DMS153 (cell line): ENCODE measurements at regions not wholly inside any gene's neighbourhood (a gene's known extent, or its start where the extent isn't known, plus 50 kb on each side); places are given as distances from the start of the nearest gene placed in this dataset.
"Not testable (repeated sequence)": the region's sequence is repeated elsewhere in the genome, so short reads cannot be mapped to it uniquely, and the experiment has no call there.

Experiments
- DNase-seq: peaks from one replicate; lab custom pipeline; 2025; lab: John Stamatoyannopoulos, UW

DNA sequence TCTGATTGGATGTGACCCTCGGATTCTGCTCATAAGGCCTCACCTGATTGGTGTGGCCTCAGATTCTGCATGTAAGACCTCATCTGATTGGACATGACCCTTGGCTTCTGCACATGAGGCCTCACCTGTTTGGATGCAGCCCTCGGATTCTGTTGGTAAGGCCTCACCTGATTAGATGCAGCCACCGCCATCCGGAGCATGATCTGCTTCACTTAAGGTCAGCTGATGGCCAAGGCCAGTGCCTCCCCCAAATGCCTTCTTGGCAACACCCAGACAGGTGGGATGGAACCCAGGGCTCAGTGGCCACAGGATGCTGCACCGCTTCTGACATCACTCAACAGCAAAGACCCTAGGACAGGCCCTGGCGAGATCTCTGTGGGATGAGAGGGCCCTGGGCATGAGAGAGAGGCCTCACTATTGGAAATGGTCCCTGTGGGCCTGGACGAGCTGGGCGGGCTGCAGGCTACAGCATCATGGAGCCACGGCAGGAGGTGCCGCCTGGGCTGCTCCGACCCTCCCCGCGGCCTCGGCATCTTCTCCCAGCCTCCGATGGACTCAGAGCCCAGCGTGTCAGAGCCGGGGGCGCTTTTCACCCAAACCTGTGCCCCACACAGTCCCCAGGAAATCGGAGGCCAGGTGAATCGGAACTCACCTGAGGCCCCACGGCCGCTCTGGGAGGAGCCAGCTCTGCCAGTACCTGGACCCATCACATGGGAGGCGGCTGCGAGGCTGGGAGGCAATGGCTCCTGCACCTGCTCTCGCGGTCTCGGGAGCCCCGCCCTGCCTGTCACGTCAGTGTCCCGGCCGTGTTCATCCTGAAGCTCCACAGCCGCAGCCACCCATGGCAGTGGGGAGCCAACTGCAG, 60.9 kb upstream of the ZNF469 start:
- no peak for DNase-seq

DNA sequence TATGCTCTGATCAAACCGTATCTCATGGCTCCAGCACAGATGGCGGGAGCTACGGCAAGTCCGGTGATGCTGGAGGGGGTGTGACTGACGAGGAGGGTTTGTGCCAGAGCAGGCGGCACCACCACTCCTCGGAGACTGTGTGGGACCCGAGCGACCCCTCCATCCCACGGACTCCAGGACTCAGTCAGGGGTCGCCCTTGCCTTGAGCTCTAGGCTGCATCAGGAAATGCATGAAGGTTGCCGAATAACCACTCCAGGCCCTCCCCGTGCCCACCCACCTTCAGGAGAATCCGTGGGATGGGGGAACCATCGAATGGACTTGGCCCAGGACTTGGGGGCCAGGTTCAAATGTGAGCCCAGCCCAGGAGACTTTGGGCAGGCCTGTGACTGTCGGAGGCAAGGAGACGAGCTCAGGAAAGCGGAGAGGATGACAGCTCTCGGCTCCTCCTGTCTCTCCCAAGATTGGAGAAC, 60.2 kb upstream of the ZNF469 start:
- no peak for DNase-seq

DNA sequence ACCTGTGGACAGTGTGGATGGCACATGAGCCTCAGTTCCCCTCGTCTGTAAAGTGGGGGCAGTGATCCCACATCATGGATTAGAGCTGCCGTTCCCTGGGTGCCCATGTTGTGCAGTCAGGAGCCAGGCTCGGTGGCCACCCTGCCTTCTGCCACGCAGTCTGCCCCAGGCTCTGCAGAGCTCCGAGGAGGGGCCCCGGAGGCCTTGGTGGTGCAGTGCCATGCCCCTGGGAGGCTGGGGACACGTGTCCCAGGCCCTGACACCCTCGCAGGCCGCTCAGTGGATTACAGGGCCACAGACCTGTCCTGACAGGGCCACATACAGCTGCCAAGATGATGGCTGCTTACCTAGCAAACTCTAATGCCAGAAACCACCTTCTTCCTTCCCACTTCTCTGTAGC, 59.7 kb upstream of the ZNF469 start:
- DNase-seq, result no peak

DNA sequence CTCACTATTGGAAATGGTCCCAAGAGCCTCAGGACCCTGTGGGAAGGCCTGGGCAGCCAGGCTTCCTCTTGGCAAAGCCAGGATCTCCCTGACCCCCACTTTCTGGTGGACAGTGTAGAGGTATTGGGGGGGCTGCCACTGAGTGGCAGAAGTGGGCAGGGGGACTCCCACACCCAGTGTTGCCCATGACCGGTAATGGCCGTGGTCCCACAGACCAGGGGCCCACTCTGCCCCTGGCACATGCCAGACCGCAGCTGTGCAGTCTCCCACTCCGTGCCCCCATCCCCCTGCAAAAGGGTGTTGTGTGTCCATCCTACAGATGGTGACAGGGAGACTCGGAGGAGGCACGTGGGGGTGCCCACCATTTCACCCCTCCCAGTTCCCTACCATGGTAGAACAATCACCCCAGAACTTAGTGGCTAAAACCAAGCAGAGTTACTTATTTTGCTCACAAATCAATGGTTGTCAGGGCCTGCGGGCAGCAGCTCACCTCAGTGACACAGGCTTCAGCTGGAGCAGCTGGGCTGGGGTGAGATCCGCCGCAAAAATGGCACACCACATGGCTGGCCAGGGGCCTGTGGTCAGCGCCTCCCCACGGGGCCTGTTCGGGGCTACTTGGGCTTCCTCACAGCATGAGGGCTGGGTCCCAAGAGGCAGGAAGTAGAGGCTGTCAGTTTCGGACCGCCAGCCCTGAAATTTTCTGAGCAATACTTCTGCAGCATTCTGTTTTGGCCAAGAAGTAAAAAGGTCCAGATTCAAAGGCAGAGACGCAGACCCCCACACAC, 59.0 kb upstream of the ZNF469 start:
- no peak for DNase-seq

DNA sequence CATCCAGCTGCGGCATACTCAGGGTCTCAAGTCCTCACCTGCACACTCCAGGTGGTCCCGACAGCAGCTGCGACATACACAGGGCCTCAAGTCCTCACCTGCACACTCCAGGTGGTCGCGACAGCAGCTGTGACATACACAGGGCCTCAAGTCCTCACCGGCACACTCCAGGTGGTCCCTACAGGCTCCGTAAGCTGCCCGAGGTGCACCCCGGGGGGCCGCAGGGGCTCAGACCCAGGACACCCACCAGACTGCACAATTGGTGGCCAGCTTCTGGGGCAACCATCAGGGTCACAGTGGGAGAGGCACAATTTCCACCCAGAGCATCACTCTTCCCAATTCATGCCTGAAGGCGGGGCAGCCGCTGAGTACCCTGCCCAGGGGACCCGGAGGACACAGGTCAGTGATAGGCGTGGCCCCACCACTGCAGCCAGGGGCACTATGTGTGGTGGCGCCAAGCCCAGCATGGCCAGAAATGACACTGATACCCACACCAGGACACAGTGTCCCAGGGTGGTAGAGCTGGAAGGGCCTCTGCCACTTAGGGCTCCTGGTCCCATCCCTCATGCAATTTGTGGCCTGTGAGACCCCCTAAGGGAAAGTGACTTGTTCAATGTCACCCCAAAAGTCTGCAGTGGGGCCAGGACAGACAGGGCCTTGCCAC, 57.5 kb upstream of the ZNF469 start:
- no peak for DNase-seq

DNA sequence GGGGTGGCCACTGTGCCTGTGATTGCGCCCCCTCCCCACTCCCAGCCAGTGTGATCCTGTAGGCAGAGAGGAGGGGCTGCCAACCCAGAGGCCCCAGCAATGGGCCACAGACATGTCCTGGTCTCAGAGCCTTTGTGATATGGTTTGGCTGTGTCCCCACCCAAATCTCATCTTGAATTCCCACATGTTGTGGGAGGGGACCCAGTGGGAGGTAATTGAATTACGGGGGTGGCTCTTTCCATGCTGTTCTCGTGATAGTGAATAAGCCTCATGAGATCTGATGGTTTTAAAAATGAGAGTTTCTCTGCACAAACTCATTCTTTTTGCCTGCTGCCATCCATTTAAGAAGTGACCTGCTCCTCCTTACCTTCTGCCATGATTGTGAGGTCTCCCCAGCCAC, 56.8 kb upstream of the ZNF469 start:
- no peak for DNase-seq

DNA sequence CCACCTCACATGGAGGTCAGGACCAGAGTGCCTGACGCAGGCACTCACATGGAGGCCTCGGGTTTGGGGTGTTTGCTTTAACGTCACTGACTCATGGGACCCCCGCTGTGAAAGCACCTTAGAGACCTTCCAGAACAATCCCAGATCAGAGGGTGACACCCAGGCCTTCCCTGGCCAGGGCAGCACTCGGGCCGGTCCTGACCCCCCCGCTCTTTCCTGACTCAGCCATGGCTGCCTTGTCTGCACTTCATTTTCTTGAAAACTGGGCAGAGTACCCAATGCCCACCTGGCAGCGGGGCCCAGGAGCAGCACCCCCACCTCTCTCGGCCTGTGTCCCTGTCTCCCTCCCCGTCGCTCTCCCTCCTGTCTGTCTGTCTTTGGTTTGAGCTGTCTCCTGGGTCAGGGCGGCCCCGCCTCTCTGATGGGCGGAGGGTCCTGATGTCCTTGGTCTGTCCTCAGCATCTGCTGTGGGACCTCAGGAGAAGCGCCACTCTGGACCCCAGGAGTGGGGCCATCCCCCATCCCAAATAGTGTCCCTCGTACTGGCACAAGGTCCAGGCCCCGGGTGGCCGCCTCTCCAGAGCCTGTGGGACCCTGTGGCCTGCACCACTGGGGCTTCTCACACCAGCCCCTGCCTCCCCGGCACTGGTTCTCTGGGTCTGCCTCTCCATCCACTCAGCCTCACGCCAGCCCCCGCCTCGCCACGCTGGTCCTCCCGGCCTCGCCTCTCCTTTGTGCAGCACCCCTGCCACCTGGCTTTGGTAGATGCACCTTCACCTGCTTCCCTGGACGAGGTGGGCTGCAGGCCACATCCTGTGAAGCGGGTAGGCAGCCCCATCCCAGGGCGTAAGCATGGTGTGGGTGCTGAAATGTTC, 55.9 kb upstream of the ZNF469 start:
- no peak for DNase-seq

DNA sequence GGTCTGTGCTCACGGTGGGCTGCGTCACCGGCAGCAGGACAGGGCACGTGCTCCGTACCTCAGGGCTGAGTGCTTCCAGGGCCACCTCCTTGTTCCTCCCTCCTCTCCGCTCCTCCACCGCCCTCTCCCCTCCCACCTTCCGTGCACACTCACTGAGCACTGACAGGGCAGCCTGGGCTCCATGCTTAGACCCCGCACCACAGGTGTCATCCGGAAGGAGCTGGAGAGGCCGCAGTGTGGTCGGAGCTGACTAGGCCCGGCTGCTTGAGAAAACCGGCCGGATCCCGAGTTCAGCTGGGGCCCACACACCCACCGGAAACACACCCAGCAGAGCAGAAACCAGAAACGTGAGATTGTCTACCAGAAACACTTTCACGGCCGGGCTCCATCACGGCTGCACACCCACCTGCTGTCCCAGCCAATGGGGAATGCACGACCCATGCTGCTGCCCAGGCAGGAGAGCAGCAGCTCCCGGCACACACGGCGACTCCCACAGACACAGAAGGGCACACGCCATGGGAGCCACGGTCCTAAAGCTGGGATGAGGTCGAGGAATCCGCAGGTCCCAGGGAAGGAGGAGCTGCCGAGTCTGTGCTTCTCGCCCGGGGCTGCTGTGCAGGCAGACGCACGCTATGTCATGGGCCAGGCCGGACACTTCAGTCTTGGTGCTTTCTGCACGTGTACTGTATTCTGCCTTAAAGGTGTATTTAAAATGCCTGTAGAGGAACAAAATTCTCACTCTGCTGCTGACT, 55.0 kb upstream of the ZNF469 start:
- no peak for DNase-seq

DNA sequence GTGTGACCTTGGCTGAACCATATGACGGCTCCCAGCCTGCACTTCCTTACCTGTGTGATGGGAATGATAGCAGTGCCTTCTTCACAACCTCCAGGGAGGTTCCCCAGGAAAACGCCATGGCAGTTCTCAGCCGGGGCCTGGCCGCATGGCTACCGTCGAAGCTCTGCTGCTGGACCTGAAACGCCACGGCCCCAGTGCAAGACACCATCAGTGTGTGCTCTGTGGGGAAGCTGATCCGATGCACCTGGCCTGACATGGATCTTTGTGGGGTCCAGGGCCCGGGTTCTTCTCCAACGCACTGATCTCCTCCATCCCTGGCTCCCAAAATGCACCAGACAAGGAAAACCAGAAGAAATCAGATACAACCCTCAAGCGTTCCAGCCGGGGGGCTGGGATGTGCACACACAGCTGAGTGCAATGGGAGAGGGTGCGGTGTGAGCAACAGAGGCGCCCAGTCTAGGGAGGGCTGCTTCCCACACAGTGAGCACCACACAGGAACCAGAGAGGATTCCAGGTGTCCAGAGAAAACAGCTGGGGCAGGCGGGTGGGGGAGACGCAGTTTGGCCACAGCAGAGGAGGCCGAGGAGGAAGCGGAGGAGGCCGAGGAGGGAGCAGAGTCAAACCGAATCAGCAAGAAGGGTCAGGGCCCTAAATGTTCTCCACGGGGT, 54.3 kb upstream of the ZNF469 start:
- no peak for DNase-seq

DNA sequence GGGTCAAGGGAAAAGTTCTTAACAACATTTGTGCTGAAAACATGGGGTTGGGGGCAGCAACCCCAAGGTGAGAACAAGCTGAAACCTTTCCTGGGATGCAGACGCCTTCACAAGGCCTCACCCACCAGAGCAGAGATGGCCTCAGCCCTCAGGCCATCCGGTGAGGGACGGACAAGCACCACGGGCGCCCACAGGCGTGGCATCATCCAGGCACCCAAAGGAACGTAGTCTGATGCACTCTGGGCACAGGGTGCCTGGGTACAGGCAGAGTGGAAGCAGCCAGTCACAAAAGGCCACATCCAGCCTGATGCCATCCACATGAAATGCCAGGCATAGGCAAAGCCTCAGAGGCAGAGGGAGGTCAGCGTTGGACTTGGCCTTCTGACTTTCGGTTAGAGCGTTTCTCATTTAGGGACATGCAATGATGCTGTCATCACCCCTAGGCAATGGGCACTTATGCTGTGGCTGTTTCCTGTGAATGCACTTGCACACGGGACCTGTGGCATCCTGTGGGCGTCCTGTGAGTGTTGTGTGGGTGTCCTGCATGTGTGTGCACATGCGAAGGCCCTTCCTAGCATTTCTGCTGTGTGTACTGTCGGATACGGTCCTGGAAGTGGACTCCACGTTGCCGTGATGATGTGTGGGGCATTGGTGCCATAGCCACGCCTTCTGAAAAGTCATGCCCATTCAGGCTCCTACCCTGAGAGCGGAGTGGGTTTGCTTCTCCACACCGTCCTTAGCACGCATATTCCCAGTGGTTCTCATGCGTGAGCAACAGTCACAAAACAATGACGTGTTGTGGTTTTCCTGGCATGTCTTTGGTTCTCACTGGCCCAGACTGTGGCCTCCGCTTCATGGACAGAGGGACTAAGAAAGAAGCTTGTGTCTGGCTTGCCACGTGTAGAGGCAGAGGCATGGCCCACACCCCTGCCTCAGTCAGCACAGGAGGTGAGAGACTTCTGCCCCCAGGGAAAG, 52.7 kb upstream of the ZNF469 start:
- no peak for DNase-seq

DNA sequence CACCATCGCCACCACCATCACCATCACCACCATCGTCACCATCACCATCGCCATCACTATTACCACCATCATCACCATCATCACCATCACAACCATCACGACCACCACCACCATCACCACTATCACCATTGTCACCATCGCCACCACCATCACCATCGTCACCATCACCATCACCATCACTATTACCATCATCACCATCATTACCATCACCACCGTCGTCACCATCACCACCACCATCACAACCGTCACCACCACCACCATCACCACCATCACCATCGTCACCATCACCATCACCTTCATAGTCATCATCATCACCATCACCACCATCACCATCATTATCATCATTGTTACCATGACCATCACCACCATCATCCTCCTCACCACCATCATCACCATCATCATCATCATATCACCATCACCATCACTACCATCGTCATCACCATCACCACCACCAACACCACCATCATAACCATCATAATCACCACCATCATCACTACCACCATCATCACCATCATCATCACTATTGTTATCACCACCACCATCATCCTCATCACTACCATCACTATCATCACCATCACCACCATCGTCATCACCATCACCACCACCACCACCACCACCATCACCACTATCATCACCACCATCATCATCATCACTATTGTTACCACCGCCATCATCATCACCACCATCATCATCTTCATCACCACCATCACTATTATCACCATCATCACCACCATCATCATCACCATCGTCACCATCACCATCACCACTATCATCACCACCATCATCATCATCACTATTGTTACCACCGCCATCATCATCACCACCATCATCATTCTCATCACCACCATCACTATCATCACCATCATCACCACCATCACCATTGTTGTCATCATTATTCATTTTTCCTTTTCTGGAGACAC, 51.5 kb upstream of the ZNF469 start:
- no peak for DNase-seq

DNA sequence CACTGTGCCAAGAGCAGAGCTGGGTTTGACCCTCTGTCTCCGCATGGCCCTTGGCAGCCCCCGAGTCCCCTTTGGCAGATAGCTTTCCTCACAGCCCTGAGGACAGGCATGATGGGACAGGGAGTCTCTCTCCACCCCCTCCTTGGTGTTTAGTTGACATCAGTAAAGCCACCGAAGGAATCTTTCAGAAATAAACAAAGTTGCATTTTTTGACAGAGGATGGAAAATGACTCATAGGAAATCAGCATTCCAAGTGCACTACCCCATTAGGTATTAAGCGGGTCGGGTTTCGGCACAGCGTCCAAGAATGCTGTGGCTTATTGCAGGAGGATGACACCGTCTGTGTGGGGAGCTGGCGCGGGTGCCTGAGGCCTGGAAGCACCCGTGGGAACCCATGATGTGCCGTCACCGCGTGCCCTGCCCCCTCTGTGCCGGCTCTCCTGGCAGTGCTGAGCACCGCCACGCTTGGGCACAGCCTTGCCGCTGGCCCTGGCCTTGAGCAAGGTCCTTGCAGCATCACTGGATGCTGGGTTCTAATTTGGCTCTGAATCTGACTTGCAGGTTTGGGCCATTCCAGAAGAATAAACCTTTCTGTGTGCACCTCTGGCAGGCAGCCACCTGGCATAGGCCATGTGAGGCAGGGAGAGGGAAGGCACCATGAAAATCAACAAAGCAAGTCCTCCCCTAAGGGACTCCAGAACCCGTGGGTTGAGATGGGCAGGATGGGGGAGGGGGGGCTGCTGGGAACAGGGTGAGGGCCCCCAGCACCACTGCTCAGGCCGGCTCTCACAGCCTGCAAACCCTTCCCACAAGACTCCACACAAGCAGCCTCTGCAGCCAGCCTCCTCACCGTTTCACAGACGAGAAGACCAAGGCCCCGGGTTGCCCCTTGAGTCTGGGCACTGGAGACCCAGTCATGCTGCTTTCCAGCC, 50.5 kb upstream of the ZNF469 start:
- no peak for DNase-seq

DNA sequence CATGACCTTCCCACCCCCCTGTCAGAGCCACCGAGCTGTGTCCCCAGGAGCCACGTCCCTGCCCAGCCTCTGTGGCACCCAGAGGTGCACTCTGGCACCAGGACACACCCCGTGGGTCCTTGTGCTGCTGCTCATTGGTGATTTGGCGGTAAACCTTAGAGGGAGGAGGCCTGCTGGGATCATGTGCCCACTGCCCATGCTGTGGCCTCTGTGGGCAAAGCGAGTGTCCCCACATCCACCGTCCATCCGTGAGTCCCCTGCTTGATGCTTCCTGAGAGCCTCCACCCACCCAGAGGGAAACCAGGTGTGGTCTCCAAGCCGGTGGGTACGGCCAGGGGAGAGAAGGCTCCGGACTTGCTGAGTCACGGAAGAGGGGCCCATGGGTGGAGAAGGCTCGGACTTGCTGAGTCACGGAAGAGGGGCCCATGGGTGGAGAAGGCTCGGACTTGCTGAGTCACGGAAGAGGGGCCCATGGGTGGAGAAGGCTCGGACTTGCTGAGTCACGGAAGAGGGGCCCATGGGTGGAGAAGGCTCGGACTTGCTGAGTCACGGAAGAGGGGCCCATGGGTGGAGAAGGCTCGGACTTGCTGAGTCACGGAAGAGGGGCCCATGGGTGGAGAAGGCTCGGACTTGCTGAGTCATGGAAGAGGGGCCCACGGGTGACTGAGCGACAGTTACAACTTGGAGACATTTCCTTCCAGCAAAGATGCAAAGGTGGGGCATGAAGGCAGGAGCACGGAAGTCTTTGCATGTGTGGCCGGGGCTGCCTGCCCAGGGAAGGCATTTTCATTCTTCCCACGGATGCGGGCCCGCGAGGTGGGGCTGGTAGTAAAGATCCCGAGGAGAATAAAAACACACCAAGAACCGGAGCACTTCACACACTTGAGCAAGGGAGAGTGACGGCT, 49.6 kb upstream of the ZNF469 start:
- not testable (repeated sequence) for DNase-seq
